ENCODE measurements at regions not wholly inside any gene's neighbourhood (a gene's known extent, or its start where the extent isn't known, plus 50 kb on each side); places are given as distances from the start of the nearest gene placed in this dataset.

GRCh38 chr5:169431386-169431785 is 130.4 kb upstream of the SLIT3 start:
- H3K27me3 ChIP-seq, result no peaks in the 10 kb centered on the region
- intact Hi-C loops (cut with DNase I; ENCODE audit: low total_unique reads), result no loop called here
- TF ChIP-seq CTCF (IDR thresholded peaks at IDR 0.05), result no peak
- no peak for TF ChIP-seq POLR2A (IDR thresholded peaks at IDR 0.05)
- H3K27ac ChIP-seq, result no peak overlapping the region
- no peaks in the 10 kb centered on the region for H3K9me3 ChIP-seq
- H3K36me3 ChIP-seq, result no peaks in the 10 kb centered on the region
- H3K4me3 ChIP-seq, result no peak overlapping the region
- no peak for DNase-seq
- H3K4me1 ChIP-seq, result no peaks in the 10 kb centered on the region

DNA sequence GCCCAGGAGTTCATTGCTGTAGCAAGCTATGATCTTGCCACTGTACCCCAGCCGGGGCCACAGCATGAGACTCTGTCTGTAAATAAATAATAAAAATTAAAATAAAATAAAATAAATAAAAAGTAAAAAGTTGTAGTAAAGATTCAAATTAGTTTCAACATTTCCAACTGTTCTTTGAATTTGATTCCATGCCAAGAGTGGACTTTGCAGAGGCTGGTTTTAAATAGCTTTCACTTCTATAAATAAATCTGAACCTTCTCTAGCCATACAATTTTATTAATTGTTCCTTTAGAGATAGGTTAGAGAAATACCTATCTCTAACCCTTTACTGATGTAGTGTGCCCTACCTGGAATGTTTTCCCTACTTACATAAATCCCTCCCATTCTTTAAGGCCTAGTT is 129.7 kb upstream of the SLIT3 start:
- Histone ChIP-seq H3K36me3 (no peaks in the 10 kb centered on the region), H3K4me1 (no peaks in the 10 kb centered on the region), H3K9me3 (no peaks in the 10 kb centered on the region), H3K4me3 (no peak overlapping the region), H3K27ac (no peak overlapping the region), H3K27me3 (no peaks in the 10 kb centered on the region)
- intact Hi-C loops (cut with DNase I; ENCODE audit: low total_unique reads), result no loop called here
- no peak for TF ChIP-seq CTCF (IDR thresholded peaks at IDR 0.05)
- no peak for TF ChIP-seq POLR2A (IDR thresholded peaks at IDR 0.05)
- DNase-seq, result no peak

- H3K27me3 ChIP-seq, result no peaks in the 10 kb centered on the region
- intact Hi-C loops (cut with DNase I; ENCODE audit: low total_unique reads), result no loop called here
- H3K9me3 ChIP-seq, result no peaks in the 10 kb centered on the region
- no peak for DNase-seq
- H3K27ac ChIP-seq, result no peak overlapping the region
- no peaks in the 10 kb centered on the region for H3K36me3 ChIP-seq
- H3K4me1 ChIP-seq, result no peaks in the 10 kb centered on the region
- TF ChIP-seq CTCF (IDR thresholded peaks at IDR 0.05), result no peak
- TF ChIP-seq POLR2A (IDR thresholded peaks at IDR 0.05), result no peak
- no peak overlapping the region for H3K4me3 ChIP-seq
Measured at GRCh38 chr5:169429044-169429443, 128.1 kb upstream of the SLIT3 start.

GRCh38 chr5:169426784-169427183 is 125.8 kb upstream of the SLIT3 start:
- no peak for TF ChIP-seq CTCF (IDR thresholded peaks at IDR 0.05)
- TF ChIP-seq POLR2A (IDR thresholded peaks at IDR 0.05), result no peak
- Histone ChIP-seq H3K9me3 (no peaks in the 10 kb centered on the region), H3K4me1 (no peaks in the 10 kb centered on the region), H3K27ac (no peak overlapping the region), H3K27me3 (no peaks in the 10 kb centered on the region), H3K4me3 (no peak overlapping the region), H3K36me3 (no peaks in the 10 kb centered on the region)
- DNase-seq, result no peak
- intact Hi-C loops (cut with DNase I; ENCODE audit: low total_unique reads), result no loop called here

DNA sequence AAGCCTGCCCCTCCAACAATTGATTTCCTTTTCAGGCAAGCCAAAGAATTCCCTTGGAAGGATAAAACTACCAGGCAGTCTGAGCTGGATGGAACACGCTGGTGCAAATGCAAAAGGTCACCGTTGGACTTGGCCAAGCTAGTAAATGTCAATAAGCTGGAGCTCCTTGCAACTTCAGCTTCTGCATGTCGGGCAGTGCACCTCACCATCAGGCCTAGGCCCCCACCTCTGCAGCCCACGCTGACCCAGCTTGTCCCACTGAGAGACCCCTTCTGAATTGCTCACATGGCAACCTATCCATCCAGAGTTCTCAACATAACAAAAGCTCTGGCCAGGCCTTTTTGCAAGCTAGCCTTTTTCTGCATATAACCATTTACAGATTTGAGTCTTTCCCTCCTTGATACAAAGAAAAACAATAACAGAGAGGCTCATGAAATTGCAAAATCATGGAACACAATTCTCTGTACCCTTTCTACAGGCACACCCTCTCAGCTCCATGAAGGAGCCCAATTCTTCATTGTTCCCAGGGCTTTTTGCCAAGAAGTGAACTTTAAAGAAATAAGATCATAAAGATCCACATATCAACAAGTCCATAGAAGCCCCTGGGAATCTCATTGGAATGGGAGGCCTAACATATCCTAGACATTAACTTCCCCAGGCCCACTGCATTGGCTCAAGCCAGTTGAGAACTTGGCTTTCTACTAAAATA is 123.9 kb upstream of the SLIT3 start:
- Histone ChIP-seq H3K9me3 (no peaks in the 10 kb centered on the region), H3K36me3 (no peaks in the 10 kb centered on the region), H3K27me3 (no peaks in the 10 kb centered on the region), H3K4me3 (no peak overlapping the region), H3K4me1 (no peaks in the 10 kb centered on the region), H3K27ac (no peak overlapping the region)
- no peak for DNase-seq
- TF ChIP-seq CTCF (IDR thresholded peaks at IDR 0.05) (no peak), POLR2A (IDR thresholded peaks at IDR 0.05) (no peak)
- intact Hi-C loops (cut with DNase I; ENCODE audit: low total_unique reads), result no loop called here

Measured in uterus (tissue), 3 donors.